Fibroblast of villous mesenchyme (primary cell): ENCODE measurements at regions not wholly inside any gene's neighbourhood (a gene's known extent, or its start where the extent isn't known, plus 50 kb on each side); places are given as distances from the start of the nearest gene placed in this dataset.

Experiments used
- DNase-seq: peaks from one replicate; pipeline ENCODE4 v3.0.0-alpha.2; 2010; ENCODE audit warnings: low read depth
- H3K4me3 ChIP-seq: 2 replicates; pipeline ENCODE4 v1.5.1; 2011; ENCODE audit warnings: low read depth, mild to moderate bottlenecking, low read length
- CTCF ChIP-seq: IDR thresholded peaks from 2 replicates; pipeline ENCODE4 v1.5.1; 2012; ENCODE audit warnings: low read depth, mild to moderate bottlenecking, low read length; ENCODE audit not compliant: insufficient read depth

GRCh38 chr13:31891472-31891871 lies 140.1 kb upstream of the FRY start:
- H3K4me3 ChIP-seq: no peak overlapping the region
- DNase-seq: no peak
- no peak for TF ChIP-seq CTCF

DNA sequence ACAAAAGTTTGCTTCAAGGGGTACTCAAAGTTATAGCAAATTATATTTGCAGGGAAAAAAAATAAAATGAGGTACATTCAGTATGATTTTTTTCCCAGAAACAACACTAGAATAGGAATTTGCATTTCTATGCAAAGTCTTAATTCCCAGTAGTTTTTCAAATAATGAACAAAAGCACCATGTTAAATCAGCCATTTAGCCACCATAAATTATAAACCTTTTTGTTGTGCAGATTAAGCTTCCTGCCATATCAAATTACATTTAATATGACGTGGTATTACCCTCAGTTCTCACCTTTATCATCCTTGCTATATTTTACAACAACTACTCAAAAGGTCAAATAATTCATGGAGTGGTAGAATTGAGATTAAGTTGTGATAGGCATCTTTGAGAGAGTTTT lies 136.6 kb upstream of the FRY start:
- no peak for DNase-seq
- no peak for TF ChIP-seq CTCF
- H3K4me3 ChIP-seq: no peak overlapping the region

GRCh38 chr13:31895691-31896090 lies 135.9 kb upstream of the FRY start:
- H3K4me3 ChIP-seq: no peak overlapping the region
- no peak for TF ChIP-seq CTCF
- DNase-seq: no peak

DNA sequence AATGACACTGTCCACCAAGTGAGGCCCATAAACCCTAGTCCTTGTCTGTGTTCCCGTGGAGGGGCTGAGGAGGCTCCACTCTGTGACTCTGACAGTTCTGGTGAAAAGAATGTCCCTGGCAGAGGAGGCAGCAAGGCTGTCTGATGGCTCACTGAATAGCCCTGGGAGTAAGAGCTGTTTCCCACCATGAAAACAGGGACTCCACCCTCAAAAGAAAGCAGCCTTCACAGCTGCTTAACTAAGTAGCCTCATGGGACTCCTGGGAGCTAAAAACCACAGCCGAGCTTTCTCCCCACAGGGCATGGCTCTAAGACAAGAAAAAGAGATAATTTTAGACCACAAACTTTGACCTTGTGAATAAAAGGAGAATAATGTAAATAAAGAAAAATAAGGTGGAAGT lies 135.1 kb upstream of the FRY start:
- peak; percentile 95 for DNase-seq
- no peak overlapping the region for H3K4me3 ChIP-seq
- TF ChIP-seq CTCF: no peak

DNA sequence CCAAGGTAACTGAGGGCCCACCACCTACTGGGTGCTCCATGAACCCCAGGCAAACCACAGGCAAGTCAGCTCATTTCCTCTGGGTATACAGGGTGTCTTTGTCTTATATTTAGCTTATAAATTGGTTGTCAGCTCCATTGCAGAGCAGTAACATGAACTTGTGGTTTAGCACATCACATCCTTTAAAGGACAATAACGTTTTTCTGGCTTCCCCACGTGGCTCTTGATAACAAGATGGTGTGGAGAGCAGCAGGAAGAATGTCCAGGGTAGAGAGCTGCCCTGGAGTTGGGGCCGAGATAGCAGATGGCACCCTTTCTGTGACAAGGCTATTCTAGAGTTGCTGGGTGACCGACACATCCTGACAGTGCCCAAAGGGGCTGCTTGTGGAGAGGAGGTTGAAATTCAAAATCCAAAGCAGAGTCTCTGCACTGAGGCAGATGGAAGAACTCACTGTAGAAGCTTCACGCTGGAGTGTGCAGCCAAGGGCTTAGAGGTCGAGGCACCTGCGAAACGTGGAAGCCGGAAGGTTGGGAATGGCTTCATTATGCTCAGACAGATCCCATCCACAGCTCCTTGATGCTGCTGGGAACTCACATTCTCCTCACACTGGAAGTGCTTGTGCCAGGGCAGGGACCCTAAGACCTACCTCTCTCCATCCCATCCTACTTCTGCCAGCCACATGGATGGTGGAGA lies 133.0 kb upstream of the FRY start:
- no peak overlapping the region for H3K4me3 ChIP-seq
- no peak for TF ChIP-seq CTCF
- no peak for DNase-seq

DNA sequence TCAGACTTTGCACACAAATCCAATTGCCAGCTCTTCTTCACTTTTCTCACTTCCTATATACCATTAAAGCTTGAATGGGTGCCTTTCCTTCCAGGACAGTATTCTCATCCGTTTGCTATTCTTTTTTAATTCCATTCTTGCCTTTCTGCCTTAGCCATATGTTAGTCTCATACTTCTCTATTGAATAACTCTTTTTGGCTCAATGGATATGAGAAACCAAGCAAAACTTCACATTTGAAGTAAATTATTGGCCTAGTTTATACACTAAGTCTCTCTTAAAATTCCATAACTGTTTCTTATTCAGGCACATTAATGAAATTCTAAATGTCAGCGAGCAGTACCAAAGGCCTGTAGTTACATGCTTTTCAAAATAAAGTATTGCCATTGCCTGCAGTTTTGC lies 129.6 kb upstream of the FRY start:
- TF ChIP-seq CTCF: no peak
- no peak overlapping the region for H3K4me3 ChIP-seq
- DNase-seq: no peak
